ENCODE measurements at regions not wholly inside any gene's neighbourhood (a gene's known extent, or its start where the extent isn't known, plus 50 kb on each side); places are given as distances from the start of the nearest gene placed in this dataset.

- TF ChIP-seq POLR2A (IDR thresholded peaks at IDR 0.05) (no peak), CTCF (IDR thresholded peaks at IDR 0.05) (no peak)
Measured at GRCh38 chr4:156223985-156224384, 270.3 kb upstream of the CTSO start.

Measured in lower leg skin (tissue), 3 donors.